DND-41 (cell line): ENCODE measurements at regions not wholly inside any gene's neighbourhood (a gene's known extent, or its start where the extent isn't known, plus 50 kb on each side); places are given as distances from the start of the nearest gene placed in this dataset.

ENCODE experiments used
- CTCF ChIP-seq: IDR thresholded peaks from 2 replicates; pipeline ENCODE4 v1.5.1; 2012; ENCODE audit warnings: borderline replicate concordance, low read length, moderate library complexity, mild to moderate bottlenecking; ENCODE audit not compliant: poor library complexity, severe bottlenecking; ENCODE audit errors: extremely low read depth
- EZH2 ChIP-seq: IDR thresholded peaks from 3 replicates; pipeline ENCODE4 v1.6.1; 2012; ENCODE audit warnings: borderline replicate concordance, low read depth, mild to moderate bottlenecking, moderate library complexity, low read length, inconsistent platforms; ENCODE audit not compliant: severe bottlenecking

- no peak for TF ChIP-seq CTCF
- TF ChIP-seq EZH2, result no peak
Observed at GRCh38 chr7:37550872-37551271, 102.2 kb upstream of the ELMO1 start.
